ENCODE measurements at regions not wholly inside any gene's neighbourhood (a gene's known extent, or its start where the extent isn't known, plus 50 kb on each side); places are given as distances from the start of the nearest gene placed in this dataset.
A peak's percentile ranks its signal among the peaks of the same experiment; 100 is the strongest.

GRCh38 chr2:136393514-136393913 is 275.6 kb upstream of the CXCR4 start:
- Histone ChIP-seq H2AK5ac (ENCODE audit: low read length) (no peak overlapping the region), H3K79me2 (ENCODE audit: control insufficient read depth, insufficient read depth, low read length) (no peaks in the 10 kb centered on the region)
- DNase-seq, result no peak

GRCh38 chr2:136392897-136393505 is 275.1 kb upstream of the CXCR4 start:
- no peak overlapping the region for H3K4ac ChIP-seq (ENCODE audit: low read depth, low read length)
- H2BK15ac ChIP-seq (replicated peaks; ENCODE audit: low read depth), result no peak overlapping the region
- no peak overlapping the region for H3K56ac ChIP-seq (ENCODE audit: low read length)
- no peak overlapping the region for H2AK5ac ChIP-seq (ENCODE audit: low read length)
- WGBS (ENCODE audit: extremely low coverage, insufficient coverage, low lambda C conversion rate), result no CpG with 5 or more reads among the region's 4 CpGs
- H3K4me3 ChIP-seq (ENCODE audit: low read length), result no peak overlapping the region
- no peak overlapping the region for H3K4me2 ChIP-seq (ENCODE audit: low read length)
- H3K4me1 ChIP-seq (ENCODE audit: control insufficient read depth, low read depth, low read length), result peaks cover 2% of the 10 kb centered on the region
- no peak overlapping the region for H2BK5ac ChIP-seq (ENCODE audit: low read length)
- H3K23ac ChIP-seq (ENCODE audit: low read length), result no peak overlapping the region
- no peak overlapping the region for H2BK120ac ChIP-seq (ENCODE audit: low read depth, low read length)
- H3K79me1 ChIP-seq (ENCODE audit: low read length), result no peaks in the 10 kb centered on the region
- H4K8ac ChIP-seq (ENCODE audit: low read depth, low read length), result no peak overlapping the region
- H3K9ac ChIP-seq (ENCODE audit: low read length), result no peak overlapping the region
- DNase-seq, result no peak
- no peaks in the 10 kb centered on the region for H3K79me2 ChIP-seq (ENCODE audit: control insufficient read depth, insufficient read depth, low read length)
- H3K27ac ChIP-seq (ENCODE audit: low read depth, low read length), result no peak overlapping the region
- H3K27me3 ChIP-seq (ENCODE audit: insufficient read depth, low read length, poor library complexity), result no peaks in the 10 kb centered on the region
- H4K5ac ChIP-seq (ENCODE audit: low read length), result no peak overlapping the region
- H3K36me3 ChIP-seq (ENCODE audit: control insufficient read depth, insufficient read depth, low read length), result no peaks in the 10 kb centered on the region
- H3K18ac ChIP-seq (ENCODE audit: low read length), result no peak overlapping the region

More at GRCh38 chr2:136393514-136393913, 275.6 kb upstream of the CXCR4 start:
- H3K23ac ChIP-seq (ENCODE audit: low read length), result no peak overlapping the region
- H3K4me3 ChIP-seq (ENCODE audit: low read length), result no peak overlapping the region
- WGBS (ENCODE audit: extremely low coverage, insufficient coverage, low lambda C conversion rate), result no CpG with 5 or more reads among the region's 1 CpG
- H3K27ac ChIP-seq (ENCODE audit: low read depth, low read length), result no peak overlapping the region
- no peaks in the 10 kb centered on the region for H3K79me1 ChIP-seq (ENCODE audit: low read length)
- no peak overlapping the region for H4K8ac ChIP-seq (ENCODE audit: low read depth, low read length)
- H3K18ac ChIP-seq (ENCODE audit: low read length), result no peak overlapping the region
- H3K4me2 ChIP-seq (ENCODE audit: low read length), result no peak overlapping the region
- no peak overlapping the region for H3K56ac ChIP-seq (ENCODE audit: low read length)
- H4K5ac ChIP-seq (ENCODE audit: low read length), result no peak overlapping the region
- no peak overlapping the region for H2BK15ac ChIP-seq (replicated peaks; ENCODE audit: low read depth)
- no peak overlapping the region for H3K4ac ChIP-seq (ENCODE audit: low read depth, low read length)
- no peak overlapping the region for H3K9ac ChIP-seq (ENCODE audit: low read length)
- H3K27me3 ChIP-seq (ENCODE audit: insufficient read depth, low read length, poor library complexity), result no peaks in the 10 kb centered on the region
- no peak overlapping the region for H2BK5ac ChIP-seq (ENCODE audit: low read length)
- H3K36me3 ChIP-seq (ENCODE audit: control insufficient read depth, insufficient read depth, low read length), result no peaks in the 10 kb centered on the region
- H2BK120ac ChIP-seq (ENCODE audit: low read depth, low read length), result no peak overlapping the region
- peaks cover 2% of the 10 kb centered on the region for H3K4me1 ChIP-seq (ENCODE audit: control insufficient read depth, low read depth, low read length)

- Histone ChIP-seq H3K4ac (ENCODE audit: low read depth, low read length) (no peak overlapping the region), H3K4me3 (ENCODE audit: low read length) (no peak overlapping the region)
- WGBS (ENCODE audit: extremely low coverage, insufficient coverage, low lambda C conversion rate), result no CpG with 5 or more reads among the region's 3 CpGs
Observed at GRCh38 chr2:136389809-136390208, 271.9 kb upstream of the CXCR4 start.

GRCh38 chr2:136386046-136386445 is 268.1 kb upstream of the CXCR4 start:
- no peak overlapping the region for H2BK120ac ChIP-seq (ENCODE audit: low read depth, low read length)
- H3K18ac ChIP-seq (ENCODE audit: low read length), result no peak overlapping the region
- no peak overlapping the region for H3K27ac ChIP-seq (ENCODE audit: low read depth, low read length)
- DNase-seq, result no peak
- H3K23ac ChIP-seq (ENCODE audit: low read length), result no peak overlapping the region
- H2BK5ac ChIP-seq (ENCODE audit: low read length), result no peak overlapping the region
- H3K4ac ChIP-seq (ENCODE audit: low read depth, low read length), result no peak overlapping the region
- no peak overlapping the region for H2BK15ac ChIP-seq (replicated peaks; ENCODE audit: low read depth)
- H4K5ac ChIP-seq (ENCODE audit: low read length), result no peak overlapping the region
- no peak overlapping the region for H3K4me3 ChIP-seq (ENCODE audit: low read length)
- no peak overlapping the region for H3K56ac ChIP-seq (ENCODE audit: low read length)
- no peak overlapping the region for H4K8ac ChIP-seq (ENCODE audit: low read depth, low read length)
- H3K27me3 ChIP-seq (ENCODE audit: insufficient read depth, low read length, poor library complexity), result no peaks in the 10 kb centered on the region
- no peak overlapping the region for H3K4me2 ChIP-seq (ENCODE audit: low read length)
- no peaks in the 10 kb centered on the region for H3K79me2 ChIP-seq (ENCODE audit: control insufficient read depth, insufficient read depth, low read length)
- H3K79me1 ChIP-seq (ENCODE audit: low read length), result no peaks in the 10 kb centered on the region
- H2AK5ac ChIP-seq (ENCODE audit: low read length), result no peak overlapping the region
- no CpG with 5 or more reads among the region's 3 CpGs for WGBS (ENCODE audit: extremely low coverage, insufficient coverage, low lambda C conversion rate)
- H3K9ac ChIP-seq (ENCODE audit: low read length), result no peak overlapping the region
- no peaks in the 10 kb centered on the region for H3K36me3 ChIP-seq (ENCODE audit: control insufficient read depth, insufficient read depth, low read length)
- H3K4me1 ChIP-seq (ENCODE audit: control insufficient read depth, low read depth, low read length), result peaks cover 2% of the 10 kb centered on the region

More at GRCh38 chr2:136389809-136390208, 271.9 kb upstream of the CXCR4 start:
- Histone ChIP-seq H3K23ac (ENCODE audit: low read length) (no peak overlapping the region), H3K18ac (ENCODE audit: low read length) (no peak overlapping the region), H2BK120ac (ENCODE audit: low read depth, low read length) (no peak overlapping the region), H3K79me1 (ENCODE audit: low read length) (no peaks in the 10 kb centered on the region), H2AK5ac (ENCODE audit: low read length) (no peak overlapping the region), H3K56ac (ENCODE audit: low read length) (no peak overlapping the region), H3K27me3 (ENCODE audit: insufficient read depth, low read length, poor library complexity) (no peaks in the 10 kb centered on the region), H2BK15ac (replicated peaks; ENCODE audit: low read depth) (no peak overlapping the region), H3K9ac (ENCODE audit: low read length) (no peak overlapping the region), H4K5ac (ENCODE audit: low read length) (no peak overlapping the region), H3K4me2 (ENCODE audit: low read length) (no peak overlapping the region), H4K8ac (ENCODE audit: low read depth, low read length) (no peak overlapping the region), H3K4me1 (ENCODE audit: control insufficient read depth, low read depth, low read length) (peaks cover 2% of the 10 kb centered on the region), H2BK5ac (ENCODE audit: low read length) (no peak overlapping the region), H3K36me3 (ENCODE audit: control insufficient read depth, insufficient read depth, low read length) (no peaks in the 10 kb centered on the region), H3K79me2 (ENCODE audit: control insufficient read depth, insufficient read depth, low read length) (no peaks in the 10 kb centered on the region), H3K27ac (ENCODE audit: low read depth, low read length) (no peak overlapping the region)
- no peak for DNase-seq

- DNase-seq, result peak; percentile 66
Observed at GRCh38 chr2:136384531-136385303, 266.8 kb upstream of the CXCR4 start.

More at GRCh38 chr2:136384531-136385303, 266.8 kb upstream of the CXCR4 start:
- no peak overlapping the region for H3K9ac ChIP-seq (ENCODE audit: low read length)
- H4K8ac ChIP-seq (ENCODE audit: low read depth, low read length), result no peak overlapping the region
- no peak overlapping the region for H3K4me2 ChIP-seq (ENCODE audit: low read length)
- no peak overlapping the region for H2BK120ac ChIP-seq (ENCODE audit: low read depth, low read length)
- no peaks in the 10 kb centered on the region for H3K79me2 ChIP-seq (ENCODE audit: control insufficient read depth, insufficient read depth, low read length)
- WGBS (ENCODE audit: extremely low coverage, insufficient coverage, low lambda C conversion rate), result no CpG with 5 or more reads among the region's 3 CpGs
- H3K79me1 ChIP-seq (ENCODE audit: low read length), result no peaks in the 10 kb centered on the region
- H3K27me3 ChIP-seq (ENCODE audit: insufficient read depth, low read length, poor library complexity), result no peaks in the 10 kb centered on the region
- no peak overlapping the region for H3K4ac ChIP-seq (ENCODE audit: low read depth, low read length)
- H3K18ac ChIP-seq (ENCODE audit: low read length), result no peak overlapping the region
- no peaks in the 10 kb centered on the region for H3K36me3 ChIP-seq (ENCODE audit: control insufficient read depth, insufficient read depth, low read length)
- no peak overlapping the region for H3K27ac ChIP-seq (ENCODE audit: low read depth, low read length)
- H3K4me3 ChIP-seq (ENCODE audit: low read length), result no peak overlapping the region
- H3K56ac ChIP-seq (ENCODE audit: low read length), result no peak overlapping the region
- no peak overlapping the region for H3K23ac ChIP-seq (ENCODE audit: low read length)
- H2AK5ac ChIP-seq (ENCODE audit: low read length), result no peak overlapping the region
- no peak overlapping the region for H2BK15ac ChIP-seq (replicated peaks; ENCODE audit: low read depth)
- peaks cover 2% of the 10 kb centered on the region for H3K4me1 ChIP-seq (ENCODE audit: control insufficient read depth, low read depth, low read length)
- no peak overlapping the region for H2BK5ac ChIP-seq (ENCODE audit: low read length)
- no peak overlapping the region for H4K5ac ChIP-seq (ENCODE audit: low read length)
